A549 (cell line): ENCODE measurements at regions not wholly inside any gene's neighbourhood (a gene's known extent, or its start where the extent isn't known, plus 50 kb on each side); places are given as distances from the start of the nearest gene placed in this dataset.

Experiments used
- ATAC-seq, 2 experiments: fragments of 200-7000 bp in 1 of 2; fragments of >200 bp in 1 of 2; cut with Nextera tagmentation in 1 of 2; cut with Tn5 transposase in 1 of 2; 3 replicates each; pipeline versions ENCODE4 v1.8.0 to v1.9.1; 2018 to 2020; ENCODE audit warnings: mild to moderate bottlenecking in 1 of 2, moderate library complexity in 1 of 2
- CTCF ChIA-PET: fragments of 300-600 bp; sonication (Branson Sonifier 250); formaldehyde crosslinking; extraction: SDS; loops from one replicate; lab custom pipeline; 2021; ENCODE audit warnings: antibody characterized with exemption, inconsistent platforms; lab: Yijun Ruan, JAX
- POLR2A ChIA-PET: fragments of 350-600 bp; formaldehyde crosslinking; extraction: SDS; loops from one replicate; lab custom pipeline; 2021; ENCODE audit warnings: antibody characterized with exemption, inconsistent platforms; lab: Yijun Ruan, JAX
- DNase-seq, 2 experiments: peaks; one replicate each; pipeline versions ENCODE4 v3.0.0 to v3.0.0-alpha.2; 2011 to 2016; ENCODE audit warnings: low read depth in 1 of 2, low spot score in 1 of 2
- FAIRE-seq: peaks from 2 replicates; lab custom pipeline; 2011; peaks lifted over from hg19 to GRCh38; lab: Jason Lieb, UNC
- H3K27ac ChIP-seq, 2 experiments: fragments of >200 bp; sonication (Bioruptor Twin); formaldehyde crosslinking; 3 replicates each; pipeline ENCODE4 v1.5.1; 2016 to 2017
- H3K4me1 ChIP-seq: fragments of >200 bp; sonication (Bioruptor Twin); formaldehyde crosslinking; 3 replicates; pipeline ENCODE4 v1.6.1; 2016
- H3K4me2 ChIP-seq: fragments of >200 bp; sonication (Bioruptor Twin); formaldehyde crosslinking; 3 replicates; pipeline ENCODE4 v1.6.1; 2016
- H3K4me3 ChIP-seq: fragments of >200 bp; sonication (Bioruptor Twin); formaldehyde crosslinking; 3 replicates; pipeline ENCODE4 v1.5.1; 2016
- H3K9me3 ChIP-seq: fragments of >200 bp; sonication (Bioruptor Twin); formaldehyde crosslinking; 3 replicates; pipeline ENCODE4 v1.6.1; 2016
- CHD4 ChIP-seq: fragments of 200-600 bp; sonication (generic); IDR thresholded peaks from 2 replicates; pipeline ENCODE4 v1.6.1; 2016; ENCODE audit warnings: antibody characterized with exemption, mild to moderate bottlenecking, borderline replicate concordance
- FOSL2 ChIP-seq, 2 experiments: fragments of 450-650 bp in 1 of 2; fragments of >200 bp in 1 of 2; sonication (Bioruptor Twin) in 1 of 2; formaldehyde crosslinking; IDR thresholded peaks; 2 replicates each; pipeline versions ENCODE4 v1.5.0 to v1.6.1; 2016 to 2020; ENCODE audit warnings: mild to moderate bottlenecking in 1 of 2, moderate library complexity in 1 of 2
- HMGXB4 ChIP-seq: fragments of 250-450 bp; sonication (Bioruptor Pico); IDR thresholded peaks from 2 replicates; pipeline ENCODE4 v1.5.0; 2021; ENCODE audit warnings: mild to moderate bottlenecking, moderate library complexity, borderline replicate concordance
- HOXA7 ChIP-seq: fragments of 250-450 bp; sonication (Bioruptor Pico); IDR thresholded peaks from 2 replicates; pipeline ENCODE4 v1.5.0; 2020; ENCODE audit warnings: mild to moderate bottlenecking, moderate library complexity
- HOXB13 ChIP-seq: fragments of 250-450 bp; sonication (Bioruptor Pico); IDR thresholded peaks from 2 replicates; pipeline ENCODE4 v1.5.0; 2020; ENCODE audit warnings: low read depth, mild to moderate bottlenecking, moderate library complexity
- KDM1A ChIP-seq: fragments of 200-600 bp; sonication (generic); IDR thresholded peaks from 2 replicates; pipeline ENCODE4 v1.6.1; 2016; ENCODE audit warnings: low read depth, mild to moderate bottlenecking
- MAFK ChIP-seq: fragments of 450-650 bp; IDR thresholded peaks from 2 replicates; pipeline ENCODE4 v1.6.1; 2014; ENCODE audit not compliant: partially characterized antibody
- NFE2L2 ChIP-seq: fragments of 150-350 bp; conservative IDR thresholded peaks from 2 replicates; pipeline ENCODE4 v1.6.1; 2014; ENCODE audit warnings: low read length
- NR3C1 ChIP-seq: fragments of >200 bp; sonication (Bioruptor Twin); formaldehyde crosslinking; IDR thresholded peaks from 3 replicates; pipeline ENCODE4 v1.6.1; 2017
- RCOR1 ChIP-seq: fragments of 150-350 bp; IDR thresholded peaks from 2 replicates; pipeline ENCODE4 v1.6.1; 2014; ENCODE audit warnings: antibody characterized with exemption, low read length, low read depth
- RNF2 ChIP-seq: fragments of 200-600 bp; sonication (generic); IDR thresholded peaks from 2 replicates; pipeline ENCODE4 v1.6.1; 2016; ENCODE audit warnings: low read depth, mild to moderate bottlenecking, antibody characterized with exemption, moderate library complexity, borderline replicate concordance
- SMC3 ChIP-seq: fragments of >200 bp; sonication (Bioruptor Twin); formaldehyde crosslinking; IDR thresholded peaks from 3 replicates; pipeline ENCODE4 v1.6.1; 2018; ENCODE audit warnings: inconsistent platforms
- ZC3H11A ChIP-seq: fragments of 450-650 bp; IDR thresholded peaks from 2 replicates; pipeline ENCODE4 v1.6.1; 2014; ENCODE audit warnings: antibody characterized with exemption, mild to moderate bottlenecking
- ZSCAN20 ChIP-seq: fragments of 250-450 bp; sonication (Bioruptor Pico); IDR thresholded peaks from 2 replicates; pipeline ENCODE4 v1.8.0; 2022; ENCODE audit warnings: mild to moderate bottlenecking, moderate library complexity
- WGBS: methylation state at CpG from one replicate; pipeline ENCODE4 v1.1.6; 2017; ENCODE audit errors: missing lambda C conversion rate; 5-methylcytosine and 5-hydroxymethylcytosine counted together
- TF ChIP-seq, protein P1 (sequence below): fragments of >200 bp; sonication (Bioruptor Twin); formaldehyde crosslinking; IDR thresholded peaks from 3 replicates; pipeline ENCODE4 v1.5.1; 2016
- TF ChIP-seq, protein P2 (sequence below): fragments of >200 bp; sonication (Bioruptor Twin); formaldehyde crosslinking; IDR thresholded peaks from 2 replicates; pipeline ENCODE4 v1.6.1; 2016
- TF ChIP-seq, protein P3 (sequence below): IDR thresholded peaks from 2 replicates; pipeline ENCODE4 v1.6.1; 2012; ENCODE audit warnings: low read depth, borderline replicate concordance
- TF ChIP-seq, protein P4 (sequence below): IDR thresholded peaks from 2 replicates; pipeline ENCODE4 v1.6.1; 2012

DNA sequence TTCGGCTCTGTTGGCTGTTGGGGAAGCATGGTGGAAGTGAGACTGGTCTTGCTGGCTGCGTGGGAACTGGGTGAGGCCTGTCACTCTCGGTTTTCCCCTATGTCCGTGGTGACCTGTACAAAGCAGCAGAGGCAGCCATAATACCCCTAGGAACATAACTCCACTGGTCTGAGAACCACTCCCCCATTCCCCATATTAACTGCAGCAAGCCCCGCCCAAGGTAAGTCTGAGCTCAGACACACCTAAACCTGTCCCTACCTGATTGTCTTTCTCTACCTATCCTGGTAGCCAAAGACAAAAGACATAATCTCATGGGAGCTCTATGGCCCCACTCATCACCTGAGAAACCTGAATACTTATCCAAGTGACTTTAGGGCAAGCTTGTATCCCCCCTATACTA lies 156.3 kb upstream of the PHACTR1 start (continued):
- TF ChIP-seq HOXA7 (no peak), ZC3H11A (no peak)

DNA sequence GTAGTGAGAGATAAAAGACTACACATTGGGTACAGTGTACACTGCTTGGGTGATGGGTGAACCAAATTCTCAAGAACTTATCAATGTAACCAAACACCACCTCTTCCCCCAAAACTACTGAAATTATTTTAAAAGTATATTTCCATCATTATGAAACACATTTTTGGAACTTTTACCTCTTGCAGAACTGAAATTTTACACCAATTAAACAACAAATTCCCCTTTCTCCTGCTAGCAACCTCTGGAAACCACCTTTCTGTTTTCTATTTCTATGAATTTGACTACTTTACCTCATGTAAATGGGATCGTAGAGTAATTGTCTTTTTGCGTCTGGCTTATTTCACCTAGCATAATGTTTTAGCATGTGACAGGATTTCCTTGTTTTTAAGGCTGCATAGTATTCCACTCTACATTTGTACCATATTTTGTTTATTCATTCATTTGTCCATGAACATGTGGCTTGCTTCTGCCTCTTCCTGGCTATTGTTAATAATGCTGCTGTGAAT lies 149.9 kb upstream of the PHACTR1 start:
- no peak for DNase-seq
- no peak for FAIRE-seq
- WGBS, result 92% methylated on average over 2 of the region's 2 CpGs
- Histone ChIP-seq H3K4me3 (no peak overlapping the region), H3K4me2 (no peak overlapping the region), H3K4me1 (peaks cover 25% of the 10 kb centered on the region), H3K9me3 (no peaks in the 10 kb centered on the region), H3K27ac (no peak overlapping the region)
- no peak for ATAC-seq
- TF ChIP-seq, protein P1, sequence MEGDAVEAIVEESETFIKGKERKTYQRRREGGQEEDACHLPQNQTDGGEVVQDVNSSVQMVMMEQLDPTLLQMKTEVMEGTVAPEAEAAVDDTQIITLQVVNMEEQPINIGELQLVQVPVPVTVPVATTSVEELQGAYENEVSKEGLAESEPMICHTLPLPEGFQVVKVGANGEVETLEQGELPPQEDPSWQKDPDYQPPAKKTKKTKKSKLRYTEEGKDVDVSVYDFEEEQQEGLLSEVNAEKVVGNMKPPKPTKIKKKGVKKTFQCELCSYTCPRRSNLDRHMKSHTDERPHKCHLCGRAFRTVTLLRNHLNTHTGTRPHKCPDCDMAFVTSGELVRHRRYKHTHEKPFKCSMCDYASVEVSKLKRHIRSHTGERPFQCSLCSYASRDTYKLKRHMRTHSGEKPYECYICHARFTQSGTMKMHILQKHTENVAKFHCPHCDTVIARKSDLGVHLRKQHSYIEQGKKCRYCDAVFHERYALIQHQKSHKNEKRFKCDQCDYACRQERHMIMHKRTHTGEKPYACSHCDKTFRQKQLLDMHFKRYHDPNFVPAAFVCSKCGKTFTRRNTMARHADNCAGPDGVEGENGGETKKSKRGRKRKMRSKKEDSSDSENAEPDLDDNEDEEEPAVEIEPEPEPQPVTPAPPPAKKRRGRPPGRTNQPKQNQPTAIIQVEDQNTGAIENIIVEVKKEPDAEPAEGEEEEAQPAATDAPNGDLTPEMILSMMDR, result no peak
- TF ChIP-seq NR3C1 (no peak), CHD4 (no peak), HOXB13 (CRISPR knock-in tag) (no peak), RNF2 (no peak)
- TF ChIP-seq, protein P2, sequence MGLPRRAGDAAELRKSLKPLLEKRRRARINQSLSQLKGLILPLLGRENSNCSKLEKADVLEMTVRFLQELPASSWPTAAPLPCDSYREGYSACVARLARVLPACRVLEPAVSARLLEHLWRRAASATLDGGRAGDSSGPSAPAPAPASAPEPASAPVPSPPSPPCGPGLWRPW, result no peak
- POLR2A ChIA-PET, result no interaction called here
- CTCF ChIA-PET, result no interaction called here

DNA sequence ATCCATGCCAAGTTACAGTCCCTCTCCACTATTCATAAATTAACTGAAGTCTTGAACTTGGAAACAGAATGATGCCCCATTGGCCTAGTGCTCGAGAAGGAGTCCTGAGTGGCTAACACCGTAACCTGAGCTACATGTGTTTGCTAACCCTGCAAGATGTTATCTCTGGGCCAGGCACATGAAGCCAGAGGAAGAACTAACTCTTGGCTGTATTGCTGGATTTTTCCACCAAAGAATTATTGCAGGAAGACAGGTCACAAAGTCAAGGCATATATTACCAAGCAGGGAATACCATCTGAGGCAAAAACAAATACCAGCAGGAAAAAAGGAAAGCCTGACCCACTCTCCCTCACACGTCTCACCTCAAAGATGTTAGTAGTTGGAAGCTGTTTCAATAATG lies 148.9 kb upstream of the PHACTR1 start:
- no peak for ATAC-seq
- no peak for DNase-seq
- no peaks in the 10 kb centered on the region for H3K9me3 ChIP-seq
- no peak overlapping the region for H3K4me2 ChIP-seq
- FAIRE-seq, result no peak
- no peak overlapping the region for H3K4me3 ChIP-seq
- WGBS, result 54% methylated on average over 3 of the region's 3 CpGs
- H3K4me1 ChIP-seq, result peaks cover 35% of the 10 kb centered on the region
- ChIA-PET CTCF (no interaction called here), POLR2A (no interaction called here)
- peak overlapping the region; percentile 14 to 43; a peak in 2 of 6 replicates for H3K27ac ChIP-seq
- TF ChIP-seq KDM1A (no peak), MAFK (no peak), ZSCAN20 (no peak), SMC3 (no peak), NFE2L2 (no peak), RCOR1 (no peak), RNF2 (no peak), FOSL2 (IDR thresholded peaks at IDR 0.05) (no peak), FOSL2 (CRISPR knock-in tag; IDR thresholded peaks at IDR 0.05) (no peak), HOXA7 (no peak), HMGXB4 (CRISPR knock-in tag) (no peak)
- TF ChIP-seq, protein P3, sequence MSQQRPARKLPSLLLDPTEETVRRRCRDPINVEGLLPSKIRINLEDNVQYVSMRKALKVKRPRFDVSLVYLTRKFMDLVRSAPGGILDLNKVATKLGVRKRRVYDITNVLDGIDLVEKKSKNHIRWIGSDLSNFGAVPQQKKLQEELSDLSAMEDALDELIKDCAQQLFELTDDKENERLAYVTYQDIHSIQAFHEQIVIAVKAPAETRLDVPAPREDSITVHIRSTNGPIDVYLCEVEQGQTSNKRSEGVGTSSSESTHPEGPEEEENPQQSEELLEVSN, result no peak
- TF ChIP-seq, protein P4, sequence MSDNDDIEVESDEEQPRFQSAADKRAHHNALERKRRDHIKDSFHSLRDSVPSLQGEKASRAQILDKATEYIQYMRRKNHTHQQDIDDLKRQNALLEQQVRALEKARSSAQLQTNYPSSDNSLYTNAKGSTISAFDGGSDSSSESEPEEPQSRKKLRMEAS, result no peak
